Body of pancreas (tissue), 4 donors: ENCODE measurements at regions not wholly inside any gene's neighbourhood (a gene's known extent, or its start where the extent isn't known, plus 50 kb on each side); places are given as distances from the start of the nearest gene placed in this dataset.

Source experiments
- CTCF ChIP-seq, 7 experiments: fragments of 450-650 bp in 4 of 7; fragments of 200-600 bp in 3 of 7; sonication (generic) in 3 of 7; IDR thresholded peaks; one replicate each; pipeline ENCODE4 v1.5.1; 2016 to 2019; ENCODE audit warnings: antibody characterized with exemption in 7 of 7
- POLR2A ChIP-seq, 3 donors: fragments of 450-650 bp; IDR thresholded peaks; one replicate each; pipeline ENCODE4 v1.6.1; 2016; ENCODE audit warnings: antibody characterized with exemption in 3 of 3, mild to moderate bottlenecking in 2 of 3

- TF ChIP-seq CTCF (IDR thresholded peaks at IDR 0.05) (no peak), POLR2A (IDR thresholded peaks at IDR 0.05) (no peak)
Observed at GRCh38 chr10:78467496-78468106, 433.9 kb downstream of the RPS24 start.
